Muscle of leg (tissue), 3 donors: ENCODE measurements at regions not wholly inside any gene's neighbourhood (a gene's known extent, or its start where the extent isn't known, plus 50 kb on each side); places are given as distances from the start of the nearest gene placed in this dataset.

ENCODE experiments used
- DNase-seq: peaks from one replicate; pipeline ENCODE4 v3.0.0; 2013
- H3K27ac ChIP-seq: one replicate; pipeline ENCODE4 v1.5.1; 2013; ENCODE audit warnings: mild to moderate bottlenecking, low read length, control low read depth
- H3K27me3 ChIP-seq: one replicate; pipeline ENCODE4 v1.6.1; 2013; ENCODE audit warnings: low read length; ENCODE audit not compliant: control insufficient read depth, insufficient read depth
- H3K36me3 ChIP-seq: one replicate; pipeline ENCODE4 v1.6.1; 2013; ENCODE audit warnings: low read length; ENCODE audit not compliant: control insufficient read depth, insufficient read depth
- H3K4me1 ChIP-seq: one replicate; pipeline ENCODE4 v1.6.1; 2013; ENCODE audit warnings: low read length; ENCODE audit not compliant: control insufficient read depth, insufficient read depth
- H3K4me3 ChIP-seq: one replicate; pipeline ENCODE4 v1.5.1; 2013; ENCODE audit warnings: low read length, control low read depth
- H3K9me3 ChIP-seq: replicated peaks from 2 replicates; pipeline ENCODE4 v1.6.1; 2013; ENCODE audit warnings: low read depth, low read length; ENCODE audit not compliant: control insufficient read depth
- WGBS: methylation state at CpG from one replicate; pipeline ENCODE4 v1.1.5; 2013; ENCODE audit warnings: missing lambda C conversion rate; ENCODE audit not compliant: insufficient coverage; 5-methylcytosine and 5-hydroxymethylcytosine counted together

- peak; percentile 87 for DNase-seq
- H3K27ac ChIP-seq, result peak overlapping the region; percentile 81
- no peaks in the 10 kb centered on the region for H3K9me3 ChIP-seq
- no CpG with 5 or more reads among the region's 4 CpGs for WGBS
- no peak overlapping the region for H3K4me3 ChIP-seq
- no peaks in the 10 kb centered on the region for H3K27me3 ChIP-seq
- H3K36me3 ChIP-seq, result no peaks in the 10 kb centered on the region
- H3K4me1 ChIP-seq, result peaks cover 9% of the 10 kb centered on the region
Measured at GRCh38 chr1:118504867-118505266, 319.8 kb upstream of the SPAG17 start.

GRCh38 chr1:118504221-118504644 is 319.2 kb upstream of the SPAG17 start:
- peaks cover 9% of the 10 kb centered on the region for H3K4me1 ChIP-seq
- H3K4me3 ChIP-seq, result no peak overlapping the region
- H3K27ac ChIP-seq, result peak overlapping the region; percentile 81
- no peaks in the 10 kb centered on the region for H3K36me3 ChIP-seq
- no peaks in the 10 kb centered on the region for H3K9me3 ChIP-seq
- peak; percentile 74 for DNase-seq
- H3K27me3 ChIP-seq, result no peaks in the 10 kb centered on the region
- 0% methylated on average over 1 of the region's 2 CpGs for WGBS

GRCh38 chr1:118503752-118504151 is 318.7 kb upstream of the SPAG17 start:
- H3K4me3 ChIP-seq, result no peak overlapping the region
- no peak for DNase-seq
- no peaks in the 10 kb centered on the region for H3K9me3 ChIP-seq
- H3K36me3 ChIP-seq, result no peaks in the 10 kb centered on the region
- no peaks in the 10 kb centered on the region for H3K27me3 ChIP-seq
- H3K27ac ChIP-seq, result peak overlapping the region; percentile 81
- peaks cover 9% of the 10 kb centered on the region for H3K4me1 ChIP-seq

- H3K36me3 ChIP-seq, result no peaks in the 10 kb centered on the region
- H3K4me1 ChIP-seq, result no peaks in the 10 kb centered on the region
- no peak overlapping the region for H3K4me3 ChIP-seq
- DNase-seq, result no peak
- no peaks in the 10 kb centered on the region for H3K9me3 ChIP-seq
- H3K27me3 ChIP-seq, result no peaks in the 10 kb centered on the region
- H3K27ac ChIP-seq, result no peak overlapping the region
- no CpG with 5 or more reads among the region's 1 CpG for WGBS
Measured at GRCh38 chr1:118494998-118495397, 310.0 kb upstream of the SPAG17 start.

GRCh38 chr1:118488787-118489186 is 303.8 kb upstream of the SPAG17 start:
- Histone ChIP-seq H3K4me3 (no peak overlapping the region), H3K27ac (no peak overlapping the region), H3K27me3 (no peaks in the 10 kb centered on the region), H3K36me3 (no peaks in the 10 kb centered on the region), H3K9me3 (no peaks in the 10 kb centered on the region), H3K4me1 (peaks cover 22% of the 10 kb centered on the region)
- no peak for DNase-seq
- no CpG with 5 or more reads among the region's 3 CpGs for WGBS

GRCh38 chr1:118487932-118488331 is 302.9 kb upstream of the SPAG17 start:
- no CpG with 5 or more reads among the region's 2 CpGs for whole genome bisulfite sequencing
- peaks cover 22% of the 10 kb centered on the region for H3K4me1 ChIP-seq
- no peaks in the 10 kb centered on the region for H3K36me3 ChIP-seq
- H3K27me3 ChIP-seq, result no peaks in the 10 kb centered on the region
- no peaks in the 10 kb centered on the region for H3K9me3 ChIP-seq
- H3K4me3 ChIP-seq, result no peak overlapping the region
- no peak overlapping the region for H3K27ac ChIP-seq
- DNase-seq, result no peak

GRCh38 chr1:118487091-118487490 is 302.1 kb upstream of the SPAG17 start:
- peak overlapping the region; percentile 62 for H3K27ac ChIP-seq
- H3K36me3 ChIP-seq, result no peaks in the 10 kb centered on the region
- no peaks in the 10 kb centered on the region for H3K9me3 ChIP-seq
- DNase-seq, result no peak
- H3K4me1 ChIP-seq, result peaks cover 22% of the 10 kb centered on the region
- H3K4me3 ChIP-seq, result no peak overlapping the region
- 24% methylated on average over 4 of the region's 5 CpGs for WGBS
- H3K27me3 ChIP-seq, result no peaks in the 10 kb centered on the region

- Histone ChIP-seq H3K4me3 (no peak overlapping the region), H3K27me3 (no peaks in the 10 kb centered on the region), H3K27ac (peak overlapping the region; percentile 52), H3K9me3 (no peaks in the 10 kb centered on the region), H3K36me3 (no peaks in the 10 kb centered on the region), H3K4me1 (peaks cover 22% of the 10 kb centered on the region)
- peak; percentile 79 for DNase-seq
- WGBS, result 19% methylated on average over 3 of the region's 7 CpGs
Measured at GRCh38 chr1:118486199-118486598, 301.2 kb upstream of the SPAG17 start.

- H3K4me1 ChIP-seq, result peaks cover 22% of the 10 kb centered on the region
- 44% methylated on average over 1 of the region's 1 CpG for WGBS
- no peaks in the 10 kb centered on the region for H3K36me3 ChIP-seq
- H3K4me3 ChIP-seq, result no peak overlapping the region
- H3K27ac ChIP-seq, result peak overlapping the region; percentile 52
- H3K9me3 ChIP-seq, result no peaks in the 10 kb centered on the region
- H3K27me3 ChIP-seq, result no peaks in the 10 kb centered on the region
- no peak for DNase-seq
Measured at GRCh38 chr1:118485757-118486156, 300.7 kb upstream of the SPAG17 start.

GRCh38 chr1:118484893-118485292 is 299.9 kb upstream of the SPAG17 start:
- H3K36me3 ChIP-seq, result no peaks in the 10 kb centered on the region
- H3K4me3 ChIP-seq, result no peak overlapping the region
- no peak overlapping the region for H3K27ac ChIP-seq
- H3K9me3 ChIP-seq, result no peaks in the 10 kb centered on the region
- H3K27me3 ChIP-seq, result no peaks in the 10 kb centered on the region
- peaks cover 22% of the 10 kb centered on the region for H3K4me1 ChIP-seq
- no peak for DNase-seq
- 33% methylated on average over 1 of the region's 1 CpG for WGBS

- no peaks in the 10 kb centered on the region for H3K27me3 ChIP-seq
- H3K27ac ChIP-seq, result no peak overlapping the region
- H3K4me1 ChIP-seq, result peaks cover 14% of the 10 kb centered on the region
- H3K4me3 ChIP-seq, result no peak overlapping the region
- WGBS, result 78% methylated on average over 2 of the region's 3 CpGs
- H3K36me3 ChIP-seq, result no peaks in the 10 kb centered on the region
- H3K9me3 ChIP-seq, result no peaks in the 10 kb centered on the region
- no peak for DNase-seq
Measured at GRCh38 chr1:118483245-118484006, 298.4 kb upstream of the SPAG17 start.
